ENCODE measurements at regions not wholly inside any gene's neighbourhood (a gene's known extent, or its start where the extent isn't known, plus 50 kb on each side); places are given as distances from the start of the nearest gene placed in this dataset.

- Histone ChIP-seq H3K27ac (no peak overlapping the region), H3K9me3 (ENCODE audit: low read depth) (no peaks in the 10 kb centered on the region), H3K4me3 (no peak overlapping the region), H3K4me1 (ENCODE audit: insufficient read depth) (no peaks in the 10 kb centered on the region), H4K20me1 (ENCODE audit: insufficient read depth) (no peaks in the 10 kb centered on the region), H3F3A (ENCODE audit: insufficient read depth) (no peaks in the 10 kb centered on the region), H3K4me2 (ENCODE audit: unreplicated experiment) (no peak overlapping the region), H3K27me3 (replicated peaks; ENCODE audit: insufficient read depth) (no peaks in the 10 kb centered on the region), H3K9ac (no peak overlapping the region), H3K9me2 (ENCODE audit: insufficient read depth) (no peaks in the 10 kb centered on the region), H2AFZ (no peak overlapping the region), H3K79me2 (ENCODE audit: insufficient read depth) (no peaks in the 10 kb centered on the region), H3K36me3 (ENCODE audit: low read depth) (no peaks in the 10 kb centered on the region)
- TF ChIP-seq EZH2phosphoT487 (IDR thresholded peaks at IDR 0.05; ENCODE audit: insufficient read depth, low read depth): no peak
- no peak for TF ChIP-seq EZH2 (IDR thresholded peaks at IDR 0.05; ENCODE audit: insufficient read depth, poor library complexity, severe bottlenecking)
- in situ Hi-C loops (cut with MboI): no loop called here
- 11 to 15% methylated on average over 3 of the region's 3 CpGs for WGBS, 2 experiments (ENCODE audit: low coverage in 1 of 2, low lambda C conversion rate in 2 of 2, missing lambda C conversion rate in 2 of 2)
- no peak for DNase-seq
Measured at GRCh38 chr22:34070531-34070930, 150.3 kb upstream of the LARGE1 start.

GRCh38 chr22:34072585-34072984, 152.3 kb upstream of the LARGE1 start:
- no peaks in the 10 kb centered on the region for H3K36me3 ChIP-seq (ENCODE audit: low read depth)
- H3K4me3 ChIP-seq: no peak overlapping the region
- no peaks in the 10 kb centered on the region for H3K9me2 ChIP-seq (ENCODE audit: insufficient read depth)
- no peaks in the 10 kb centered on the region for H3K4me1 ChIP-seq (ENCODE audit: insufficient read depth)
- TF ChIP-seq EZH2phosphoT487 (IDR thresholded peaks at IDR 0.05; ENCODE audit: insufficient read depth, low read depth) (no peak), EZH2 (IDR thresholded peaks at IDR 0.05; ENCODE audit: insufficient read depth, poor library complexity, severe bottlenecking) (no peak)
- no peaks in the 10 kb centered on the region for H3F3A ChIP-seq (ENCODE audit: insufficient read depth)
- H3K9me3 ChIP-seq (ENCODE audit: low read depth): no peaks in the 10 kb centered on the region
- H2AFZ ChIP-seq: no peak overlapping the region
- no peaks in the 10 kb centered on the region for H3K79me2 ChIP-seq (ENCODE audit: insufficient read depth)
- no peak overlapping the region for H3K27ac ChIP-seq
- no peak overlapping the region for H3K9ac ChIP-seq
- no peaks in the 10 kb centered on the region for H4K20me1 ChIP-seq (ENCODE audit: insufficient read depth)
- in situ Hi-C loops (cut with MboI): no loop called here
- H3K27me3 ChIP-seq (replicated peaks; ENCODE audit: insufficient read depth): no peaks in the 10 kb centered on the region
- WGBS, 2 experiments (ENCODE audit: low coverage in 1 of 2, low lambda C conversion rate in 2 of 2, missing lambda C conversion rate in 2 of 2): 14 to 18% methylated on average over 4 of the region's 4 CpGs
- no peak overlapping the region for H3K4me2 ChIP-seq (ENCODE audit: unreplicated experiment)
- DNase-seq: no peak

- Histone ChIP-seq H3F3A (ENCODE audit: insufficient read depth) (no peaks in the 10 kb centered on the region), H3K9me3 (ENCODE audit: low read depth) (no peaks in the 10 kb centered on the region), H3K27ac (no peak overlapping the region), H2AFZ (no peak overlapping the region), H4K20me1 (ENCODE audit: insufficient read depth) (no peaks in the 10 kb centered on the region), H3K36me3 (ENCODE audit: low read depth) (no peaks in the 10 kb centered on the region), H3K79me2 (ENCODE audit: insufficient read depth) (no peaks in the 10 kb centered on the region), H3K4me1 (ENCODE audit: insufficient read depth) (no peaks in the 10 kb centered on the region), H3K27me3 (replicated peaks; ENCODE audit: insufficient read depth) (no peaks in the 10 kb centered on the region), H3K9me2 (ENCODE audit: insufficient read depth) (no peaks in the 10 kb centered on the region), H3K4me2 (ENCODE audit: unreplicated experiment) (no peak overlapping the region), H3K4me3 (no peak overlapping the region), H3K9ac (no peak overlapping the region)
- in situ Hi-C loops (cut with MboI): no loop called here
- no peak for TF ChIP-seq EZH2phosphoT487 (IDR thresholded peaks at IDR 0.05; ENCODE audit: insufficient read depth, low read depth)
- no peak for TF ChIP-seq EZH2 (IDR thresholded peaks at IDR 0.05; ENCODE audit: insufficient read depth, poor library complexity, severe bottlenecking)
- 35 to 55% methylated on average over 2 of the region's 2 CpGs for WGBS, 2 experiments (ENCODE audit: low coverage in 1 of 2, low lambda C conversion rate in 2 of 2, missing lambda C conversion rate in 2 of 2)
- DNase-seq: no peak
Measured at GRCh38 chr22:34080433-34080832, 160.2 kb upstream of the LARGE1 start.

- TF ChIP-seq EZH2 (IDR thresholded peaks at IDR 0.05; ENCODE audit: insufficient read depth, poor library complexity, severe bottlenecking) (no peak), EZH2phosphoT487 (IDR thresholded peaks at IDR 0.05; ENCODE audit: insufficient read depth, low read depth) (no peak)
- Histone ChIP-seq H3K4me3 (no peak overlapping the region), H3K9ac (no peak overlapping the region), H4K20me1 (ENCODE audit: insufficient read depth) (no peaks in the 10 kb centered on the region), H3K4me1 (ENCODE audit: insufficient read depth) (no peaks in the 10 kb centered on the region), H3K36me3 (ENCODE audit: low read depth) (no peaks in the 10 kb centered on the region), H3K9me2 (ENCODE audit: insufficient read depth) (no peaks in the 10 kb centered on the region), H3F3A (ENCODE audit: insufficient read depth) (no peaks in the 10 kb centered on the region), H3K79me2 (ENCODE audit: insufficient read depth) (no peaks in the 10 kb centered on the region), H3K9me3 (ENCODE audit: low read depth) (no peaks in the 10 kb centered on the region), H2AFZ (no peak overlapping the region), H3K27me3 (replicated peaks; ENCODE audit: insufficient read depth) (no peaks in the 10 kb centered on the region), H3K27ac (no peak overlapping the region), H3K4me2 (ENCODE audit: unreplicated experiment) (no peak overlapping the region)
- in situ Hi-C loops (cut with MboI): no loop called here
- no peak for DNase-seq
- WGBS, 2 experiments (ENCODE audit: low coverage in 1 of 2, low lambda C conversion rate in 2 of 2, missing lambda C conversion rate in 2 of 2): 52 to 57% methylated on average over 3 of the region's 3 CpGs
Measured at GRCh38 chr22:34096770-34097169, 176.5 kb upstream of the LARGE1 start.

GRCh38 chr22:34099278-34099677, 179.0 kb upstream of the LARGE1 start:
- Histone ChIP-seq H3K9me3 (ENCODE audit: low read depth) (no peaks in the 10 kb centered on the region), H3K27me3 (replicated peaks; ENCODE audit: insufficient read depth) (no peaks in the 10 kb centered on the region), H2AFZ (no peak overlapping the region), H3K36me3 (ENCODE audit: low read depth) (no peaks in the 10 kb centered on the region), H3K27ac (no peak overlapping the region), H3K79me2 (ENCODE audit: insufficient read depth) (no peaks in the 10 kb centered on the region), H4K20me1 (ENCODE audit: insufficient read depth) (no peaks in the 10 kb centered on the region), H3K4me3 (no peak overlapping the region), H3K4me2 (ENCODE audit: unreplicated experiment) (no peak overlapping the region), H3K9ac (no peak overlapping the region), H3K4me1 (ENCODE audit: insufficient read depth) (no peaks in the 10 kb centered on the region), H3K9me2 (ENCODE audit: insufficient read depth) (no peaks in the 10 kb centered on the region), H3F3A (ENCODE audit: insufficient read depth) (no peaks in the 10 kb centered on the region)
- TF ChIP-seq EZH2phosphoT487 (IDR thresholded peaks at IDR 0.05; ENCODE audit: insufficient read depth, low read depth) (no peak), EZH2 (IDR thresholded peaks at IDR 0.05; ENCODE audit: insufficient read depth, poor library complexity, severe bottlenecking) (no peak)
- no peak for DNase-seq
- in situ Hi-C loops (cut with MboI): no loop called here
- WGBS, 2 experiments (ENCODE audit: low coverage in 1 of 2, low lambda C conversion rate in 2 of 2, missing lambda C conversion rate in 2 of 2): 16 to 26% methylated on average over 1 of the region's 1 CpG

Data from GM23248 (cell line).